Neural progenitor cell (in vitro differentiated cells): ENCODE measurements at regions not wholly inside any gene's neighbourhood (a gene's known extent, or its start where the extent isn't known, plus 50 kb on each side); places are given as distances from the start of the nearest gene placed in this dataset. TPM values are rescaled to one million over a fixed set of nuclear protein-coding genes. Genes with fewer than 3 reads are reported as not detected.
"Not testable (repeated sequence)": the region's sequence is repeated elsewhere in the genome, so short reads cannot be mapped to it uniquely, and the experiment has no call there.

ENCODE experiments used
- DNase-seq: peaks from one replicate; pipeline ENCODE4 v3.0.0-alpha.2; 2016; ENCODE audit warnings: low spot score
- H2AFZ ChIP-seq: fragments of 200-600 bp; sonication (generic); replicated peaks from 2 replicates; pipeline ENCODE4 v1.6.1; 2016; ENCODE audit warnings: antibody characterized with exemption
- H3F3A ChIP-seq: fragments of 200-600 bp; sonication (generic); 2 replicates; pipeline ENCODE4 v1.6.1; 2016; ENCODE audit warnings: antibody characterized with exemption, low read depth
- H3K27ac ChIP-seq: fragments of 200-600 bp; sonication (generic); 2 replicates; pipeline ENCODE4 v1.5.1; 2016; ENCODE audit warnings: mild to moderate bottlenecking
- H3K27me3 ChIP-seq: fragments of 200-600 bp; sonication (generic); 2 replicates; pipeline ENCODE4 v1.6.1; 2016; ENCODE audit warnings: mild to moderate bottlenecking, moderate library complexity
- H3K36me3 ChIP-seq: fragments of 200-600 bp; sonication (generic); 2 replicates; pipeline ENCODE4 v1.5.1; 2016
- H3K4me1 ChIP-seq: fragments of 200-600 bp; sonication (generic); 2 replicates; pipeline ENCODE4 v1.6.1; 2016; ENCODE audit warnings: mixed run types
- H3K4me2 ChIP-seq: fragments of 200-600 bp; sonication (generic); 2 replicates; pipeline ENCODE4 v1.6.1; 2016
- H3K4me3 ChIP-seq: fragments of 200-600 bp; sonication (generic); 2 replicates; pipeline ENCODE4 v1.5.1; 2016
- H3K79me2 ChIP-seq: fragments of 200-600 bp; sonication (generic); 2 replicates; pipeline ENCODE4 v1.6.1; 2016; ENCODE audit warnings: low read depth
- H3K9ac ChIP-seq: fragments of 200-600 bp; sonication (generic); 2 replicates; pipeline ENCODE4 v1.6.1; 2016
- H3K9me3 ChIP-seq: fragments of 200-600 bp; sonication (generic); 2 replicates; pipeline ENCODE4 v1.5.1; 2016; ENCODE audit warnings: low read depth
- H4K20me1 ChIP-seq: fragments of 200-600 bp; sonication (generic); 2 replicates; pipeline ENCODE4 v1.6.1; 2016; ENCODE audit warnings: low read depth
- H3K27ac Mint-ChIP-seq: 3 replicates; pipeline ENCODE4 v1.8.0; 2021; ENCODE audit warnings: mixed read lengths
- H3K27me3 Mint-ChIP-seq: 2 replicates; pipeline ENCODE4 v1.8.0; 2022; ENCODE audit warnings: low read depth, mild to moderate bottlenecking, inconsistent platforms, moderate library complexity, mixed read lengths; ENCODE audit not compliant: insufficient read depth
- H3K36me3 Mint-ChIP-seq: 3 replicates; pipeline ENCODE4 v1.8.0; 2021; ENCODE audit warnings: mixed read lengths
- H3K4me1 Mint-ChIP-seq: 3 replicates; pipeline ENCODE4 v1.8.0; 2021; ENCODE audit warnings: mixed read lengths
- H3K4me3 Mint-ChIP-seq: 3 replicates; pipeline ENCODE4 v1.8.0; 2021; ENCODE audit warnings: mild to moderate bottlenecking, moderate library complexity, mixed read lengths
- H3K9me3 Mint-ChIP-seq: 3 replicates; pipeline ENCODE4 v1.8.0; 2020; ENCODE audit warnings: mixed read lengths
- small RNA-seq: library from RNA; depleted of rRNA; stranded (forward); fragments of <200 nt; gene quantifications from one replicate; pipeline ENCODE3, GENCODE V24; 2015

DNA sequence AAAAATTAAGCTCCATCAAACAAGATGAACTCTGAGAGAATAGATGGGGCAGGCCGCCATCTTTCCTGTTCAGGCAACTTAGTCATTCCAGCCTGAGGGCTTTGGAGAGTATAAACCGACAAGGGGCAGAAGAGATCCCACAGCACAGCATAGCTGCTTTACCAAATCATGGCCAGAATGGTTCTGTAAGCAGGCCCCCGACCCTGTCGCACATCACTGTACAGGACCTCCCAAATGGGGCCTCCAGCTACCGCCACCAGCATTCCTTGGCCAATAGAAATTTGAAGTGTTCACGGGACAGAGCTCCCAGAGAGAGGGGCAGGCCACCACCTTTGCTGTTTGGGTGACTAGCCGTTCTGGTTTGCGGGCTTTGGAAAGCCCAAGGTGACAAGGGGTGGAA lies 594.1 kb downstream of the CWH43 start:
- not testable (repeated sequence) for H3K27ac Mint-ChIP-seq, H3K36me3 Mint-ChIP-seq, H3F3A ChIP-seq, H3K4me2 ChIP-seq, H3K9ac ChIP-seq, H3K27me3 Mint-ChIP-seq, H3K4me1 ChIP-seq, H3K79me2 ChIP-seq, H3K27me3 ChIP-seq, DNase-seq, H3K4me3 ChIP-seq, H3K27ac ChIP-seq, H3K4me1 Mint-ChIP-seq, H4K20me1 ChIP-seq, H3K36me3 ChIP-seq, H3K4me3 Mint-ChIP-seq, H2AFZ ChIP-seq
- peaks cover 48% of the 10 kb centered on the region for H3K9me3 Mint-ChIP-seq
- H3K9me3 ChIP-seq, result peaks cover 24% of the 10 kb centered on the region

- H3K9me3 Mint-ChIP-seq, result peaks cover 18% of the 10 kb centered on the region
- not testable (repeated sequence) for H4K20me1 ChIP-seq, H3K9ac ChIP-seq, H3K9me3 ChIP-seq, H3K27me3 ChIP-seq, H3K36me3 Mint-ChIP-seq, H3K4me3 ChIP-seq, H3K27ac Mint-ChIP-seq, H3K36me3 ChIP-seq, H3K27ac ChIP-seq, H3K4me1 ChIP-seq, DNase-seq, H3K4me2 ChIP-seq, H3K4me1 Mint-ChIP-seq, H3F3A ChIP-seq, H3K79me2 ChIP-seq, H2AFZ ChIP-seq, H3K27me3 Mint-ChIP-seq, H3K4me3 Mint-ChIP-seq
Observed at GRCh38 chr4:49588401-49588800, 602.3 kb downstream of the CWH43 start.

GRCh38 chr4:49618436-49618835 lies 632.4 kb downstream of the CWH43 start:
- not testable (repeated sequence) for H3K79me2 ChIP-seq, H3K4me3 ChIP-seq, H3K9ac ChIP-seq, H4K20me1 ChIP-seq, H3F3A ChIP-seq, DNase-seq, H3K27ac ChIP-seq, H3K4me3 Mint-ChIP-seq, H3K4me2 ChIP-seq, H3K36me3 Mint-ChIP-seq, H3K4me1 ChIP-seq, H3K27ac Mint-ChIP-seq, H3K27me3 ChIP-seq, H2AFZ ChIP-seq, H3K27me3 Mint-ChIP-seq, H3K9me3 ChIP-seq, H3K36me3 ChIP-seq, H3K4me1 Mint-ChIP-seq
- H3K9me3 Mint-ChIP-seq, result peaks cover 18% of the 10 kb centered on the region

GRCh38 chr4:49626478-49626877 lies 640.4 kb downstream of the CWH43 start:
- H3K4me3 ChIP-seq, H3K4me3 Mint-ChIP-seq, H3K27ac Mint-ChIP-seq: not testable (repeated sequence)

More at GRCh38 chr4:49626478-49626877, 640.4 kb downstream of the CWH43 start:
- not testable (repeated sequence) for H3K9ac ChIP-seq, H3K4me2 ChIP-seq, H3K36me3 Mint-ChIP-seq, H3F3A ChIP-seq, H3K4me1 Mint-ChIP-seq, H3K9me3 ChIP-seq, H3K27me3 Mint-ChIP-seq, H3K27ac ChIP-seq, H3K4me1 ChIP-seq, H3K36me3 ChIP-seq, H3K27me3 ChIP-seq, H2AFZ ChIP-seq, H3K79me2 ChIP-seq, DNase-seq, H4K20me1 ChIP-seq
- H3K9me3 Mint-ChIP-seq, result peaks cover 34% of the 10 kb centered on the region

Small RNAs in the stretch of these regions (small RNA-seq; reads per million reads assigned to genes)
- not detected for gene AC119751.2
- gene AC119751.6, result not detected
- gene AC119751.7, result not detected
- not detected for gene AC119751.8
